Osteoblast (primary cell): ENCODE measurements at regions not wholly inside any gene's neighbourhood (a gene's known extent, or its start where the extent isn't known, plus 50 kb on each side); places are given as distances from the start of the nearest gene placed in this dataset.

Experiments
- DNase-seq: peaks from one replicate; pipeline ENCODE4 v3.0.0; 2011; ENCODE audit warnings: low spot score, mixed read lengths; ENCODE audit not compliant: insufficient read length; ENCODE audit errors: missing footprints
- H2AFZ ChIP-seq: 2 replicates; pipeline ENCODE4 v1.6.0; 2011; ENCODE audit warnings: mild to moderate bottlenecking, low read length
- H3K27ac ChIP-seq: 2 replicates; pipeline ENCODE4 v1.5.1; 2011; ENCODE audit warnings: mild to moderate bottlenecking, low read depth, low read length, moderate library complexity
- H3K27me3 ChIP-seq: 2 replicates; pipeline ENCODE4 v1.6.0; 2012; ENCODE audit warnings: mild to moderate bottlenecking, control low read depth, inconsistent platforms, low read length, moderate library complexity; ENCODE audit not compliant: insufficient read depth
- H3K36me3 ChIP-seq: 2 replicates; pipeline ENCODE4 v1.5.1; 2011; ENCODE audit warnings: mild to moderate bottlenecking, low read length, control low read depth, moderate library complexity; ENCODE audit not compliant: insufficient read depth
- H3K4me1 ChIP-seq: 2 replicates; pipeline ENCODE4 v1.5.1; 2011; ENCODE audit warnings: mild to moderate bottlenecking, low read length, control low read depth, moderate library complexity; ENCODE audit not compliant: insufficient read depth
- H3K4me2 ChIP-seq: 2 replicates; pipeline ENCODE4 v1.6.0; 2011; ENCODE audit warnings: mild to moderate bottlenecking, low read length; ENCODE audit not compliant: insufficient read depth
- H3K4me3 ChIP-seq: fragments of 200-600 bp; sonication (generic); 3 replicates; pipeline ENCODE4 v1.5.1; 2012; ENCODE audit warnings: mild to moderate bottlenecking, low read length, inconsistent platforms; ENCODE audit not compliant: insufficient read depth
- H3K79me2 ChIP-seq: 2 replicates; pipeline ENCODE4 v1.6.0; 2012; ENCODE audit warnings: mild to moderate bottlenecking, low read length, control low read depth, inconsistent platforms; ENCODE audit not compliant: insufficient read depth
- H3K9me3 ChIP-seq: 2 replicates; pipeline ENCODE4 v1.5.1; 2011; ENCODE audit warnings: low read depth, low read length, control low read depth
- H4K20me1 ChIP-seq: 2 replicates; pipeline ENCODE4 v1.6.0; 2012; ENCODE audit warnings: mild to moderate bottlenecking, low read length, control low read depth; ENCODE audit not compliant: insufficient read depth
- CTCF ChIP-seq: IDR thresholded peaks from 2 replicates; pipeline ENCODE4 v1.5.1; 2011; ENCODE audit warnings: mild to moderate bottlenecking, low read depth, low read length, moderate library complexity; ENCODE audit errors: extremely low read depth

- Histone ChIP-seq H3K36me3 (no peaks in the 10 kb centered on the region), H3K4me3 (no peak overlapping the region), H3K27ac (no peak overlapping the region), H3K9me3 (no peaks in the 10 kb centered on the region), H3K27me3 (peaks cover 12% of the 10 kb centered on the region), H2AFZ (no peak overlapping the region), H3K4me1 (peaks cover 24% of the 10 kb centered on the region), H3K4me2 (no peak overlapping the region), H4K20me1 (no peaks in the 10 kb centered on the region), H3K79me2 (no peaks in the 10 kb centered on the region)
- TF ChIP-seq CTCF: no peak
- DNase-seq: no peak
Measured at GRCh38 chr10:28199941-28200340, 102.9 kb downstream of the MPP7 start.

DNA sequence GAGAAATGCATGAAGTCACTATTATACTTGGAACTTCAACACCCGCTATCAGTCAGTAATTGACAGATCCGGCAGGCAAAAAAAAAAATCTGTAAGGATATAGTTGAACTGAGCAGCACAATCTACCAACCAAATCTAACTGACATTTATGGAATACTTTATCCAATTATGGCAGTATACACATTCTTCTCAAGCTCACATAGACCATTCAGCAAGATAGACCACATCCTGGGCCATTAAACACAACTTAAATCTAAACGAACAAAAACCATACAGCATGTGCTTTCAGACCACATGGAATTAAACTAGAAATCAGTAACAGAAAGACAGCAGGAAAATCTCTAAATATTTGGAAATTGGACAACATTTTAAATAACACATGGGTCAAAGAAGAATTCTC lies 112.7 kb downstream of the MPP7 start:
- Histone ChIP-seq H3K9me3 (no peaks in the 10 kb centered on the region), H3K4me1 (no peaks in the 10 kb centered on the region), H4K20me1 (no peaks in the 10 kb centered on the region), H3K79me2 (no peaks in the 10 kb centered on the region), H3K27me3 (peaks cover 8% of the 10 kb centered on the region), H3K4me3 (no peak overlapping the region), H3K36me3 (no peaks in the 10 kb centered on the region), H2AFZ (no peak overlapping the region), H3K4me2 (no peak overlapping the region), H3K27ac (no peak overlapping the region)
- no peak for DNase-seq
- no peak for TF ChIP-seq CTCF

GRCh38 chr10:28188526-28188925 lies 114.3 kb downstream of the MPP7 start:
- Histone ChIP-seq H3K27me3 (peaks cover 8% of the 10 kb centered on the region), H3K79me2 (no peaks in the 10 kb centered on the region), H3K4me1 (no peaks in the 10 kb centered on the region), H3K27ac (no peak overlapping the region), H3K4me3 (no peak overlapping the region), H3K36me3 (no peaks in the 10 kb centered on the region), H3K9me3 (no peaks in the 10 kb centered on the region), H3K4me2 (no peak overlapping the region), H2AFZ (no peak overlapping the region), H4K20me1 (no peaks in the 10 kb centered on the region)
- peak; percentile 39 for DNase-seq
- TF ChIP-seq CTCF: no peak

GRCh38 chr10:28186887-28187578 lies 115.8 kb downstream of the MPP7 start:
- Histone ChIP-seq H3K4me2 (no peak overlapping the region), H3K36me3 (no peaks in the 10 kb centered on the region), H4K20me1 (no peaks in the 10 kb centered on the region), H3K27ac (no peak overlapping the region), H2AFZ (no peak overlapping the region), H3K79me2 (no peaks in the 10 kb centered on the region), H3K4me1 (no peaks in the 10 kb centered on the region), H3K4me3 (no peak overlapping the region), H3K27me3 (peaks cover 8% of the 10 kb centered on the region), H3K9me3 (no peaks in the 10 kb centered on the region)
- DNase-seq: no peak
- no peak for TF ChIP-seq CTCF
